Stimulated activated CD8-positive, alpha-beta memory T cell treated with anti-CD3 and anti-CD28 coated beads, Interleukin-4, amount 100 ng/mL, for 48 hours (primary cell): ENCODE measurements at regions not wholly inside any gene's neighbourhood (a gene's known extent, or its start where the extent isn't known, plus 50 kb on each side); places are given as distances from the start of the nearest gene placed in this dataset.

ENCODE experiments used
- DNase-seq: peaks from one replicate; pipeline ENCODE4 v3.0.0-alpha.2; 2020

GRCh38 chr22:44589831-44590230 lies 91.8 kb upstream of the RTL6 start:
- no peak for DNase-seq

- no peak for DNase-seq
These were observed 90.3 kb upstream of the RTL6 start for GRCh38 chr22:44588348-44588747.

- DNase-seq: no peak
These were observed 89.8 kb upstream of the RTL6 start for GRCh38 chr22:44587737-44588310.

GRCh38 chr22:44586999-44587736 lies 89.1 kb upstream of the RTL6 start:
- DNase-seq: no peak

GRCh38 chr22:44586351-44586990 lies 88.4 kb upstream of the RTL6 start:
- DNase-seq: no peak

- no peak for DNase-seq
These were observed 87.7 kb upstream of the RTL6 start for GRCh38 chr22:44585559-44586350.

- DNase-seq: no peak
These were observed 86.3 kb upstream of the RTL6 start for GRCh38 chr22:44584256-44584902.

- no peak for DNase-seq
These were observed 85.8 kb upstream of the RTL6 start for GRCh38 chr22:44583854-44584253.

GRCh38 chr22:44583061-44583760 lies 85.2 kb upstream of the RTL6 start:
- no peak for DNase-seq

- no peak for DNase-seq
These were observed 84.0 kb upstream of the RTL6 start for GRCh38 chr22:44582016-44582415.

GRCh38 chr22:44581096-44581435 lies 83.0 kb upstream of the RTL6 start:
- DNase-seq: no peak

GRCh38 chr22:44580176-44581095 lies 82.4 kb upstream of the RTL6 start:
- no peak for DNase-seq

- no peak for DNase-seq
These were observed 80.6 kb upstream of the RTL6 start for GRCh38 chr22:44578516-44579230.

GRCh38 chr22:44578110-44578457 lies 80.1 kb upstream of the RTL6 start:
- DNase-seq: no peak

- no peak for DNase-seq
These were observed 79.5 kb upstream of the RTL6 start for GRCh38 chr22:44577391-44578109.

GRCh38 chr22:44576311-44577260 lies 78.6 kb upstream of the RTL6 start:
- no peak for DNase-seq

- DNase-seq: no peak
These were observed 77.6 kb upstream of the RTL6 start for GRCh38 chr22:44575381-44576268.
